ENCODE measurements at regions not wholly inside any gene's neighbourhood (a gene's known extent, or its start where the extent isn't known, plus 50 kb on each side); places are given as distances from the start of the nearest gene placed in this dataset.

DNA sequence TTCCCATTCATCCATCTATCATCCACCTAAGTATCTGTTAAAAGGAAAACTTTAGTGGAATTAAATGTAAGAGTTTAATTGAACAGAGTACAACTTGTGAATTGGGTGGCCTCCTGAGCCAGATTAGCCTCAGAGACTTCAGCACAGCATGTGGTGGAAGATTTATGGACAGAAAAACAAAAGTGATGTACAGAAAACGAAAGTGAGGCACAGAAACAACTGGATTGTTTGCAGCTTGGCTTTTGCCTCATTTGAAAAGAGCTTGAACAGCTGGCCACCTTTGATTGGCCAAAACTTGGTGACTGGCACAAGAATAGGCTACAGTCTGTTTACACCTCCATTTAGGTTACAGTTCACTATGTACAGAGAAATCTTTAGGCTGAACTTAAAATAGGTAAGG, 1463.4 kb upstream of the CELF2 start:
- TF ChIP-seq, protein P1, sequence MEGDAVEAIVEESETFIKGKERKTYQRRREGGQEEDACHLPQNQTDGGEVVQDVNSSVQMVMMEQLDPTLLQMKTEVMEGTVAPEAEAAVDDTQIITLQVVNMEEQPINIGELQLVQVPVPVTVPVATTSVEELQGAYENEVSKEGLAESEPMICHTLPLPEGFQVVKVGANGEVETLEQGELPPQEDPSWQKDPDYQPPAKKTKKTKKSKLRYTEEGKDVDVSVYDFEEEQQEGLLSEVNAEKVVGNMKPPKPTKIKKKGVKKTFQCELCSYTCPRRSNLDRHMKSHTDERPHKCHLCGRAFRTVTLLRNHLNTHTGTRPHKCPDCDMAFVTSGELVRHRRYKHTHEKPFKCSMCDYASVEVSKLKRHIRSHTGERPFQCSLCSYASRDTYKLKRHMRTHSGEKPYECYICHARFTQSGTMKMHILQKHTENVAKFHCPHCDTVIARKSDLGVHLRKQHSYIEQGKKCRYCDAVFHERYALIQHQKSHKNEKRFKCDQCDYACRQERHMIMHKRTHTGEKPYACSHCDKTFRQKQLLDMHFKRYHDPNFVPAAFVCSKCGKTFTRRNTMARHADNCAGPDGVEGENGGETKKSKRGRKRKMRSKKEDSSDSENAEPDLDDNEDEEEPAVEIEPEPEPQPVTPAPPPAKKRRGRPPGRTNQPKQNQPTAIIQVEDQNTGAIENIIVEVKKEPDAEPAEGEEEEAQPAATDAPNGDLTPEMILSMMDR (IDR thresholded peaks at IDR 0.05), result no peak
- no peak for TF ChIP-seq POLR2A (IDR thresholded peaks at IDR 0.05)
